ENCODE measurements at regions not wholly inside any gene's neighbourhood (a gene's known extent, or its start where the extent isn't known, plus 50 kb on each side); places are given as distances from the start of the nearest gene placed in this dataset.

DNA sequence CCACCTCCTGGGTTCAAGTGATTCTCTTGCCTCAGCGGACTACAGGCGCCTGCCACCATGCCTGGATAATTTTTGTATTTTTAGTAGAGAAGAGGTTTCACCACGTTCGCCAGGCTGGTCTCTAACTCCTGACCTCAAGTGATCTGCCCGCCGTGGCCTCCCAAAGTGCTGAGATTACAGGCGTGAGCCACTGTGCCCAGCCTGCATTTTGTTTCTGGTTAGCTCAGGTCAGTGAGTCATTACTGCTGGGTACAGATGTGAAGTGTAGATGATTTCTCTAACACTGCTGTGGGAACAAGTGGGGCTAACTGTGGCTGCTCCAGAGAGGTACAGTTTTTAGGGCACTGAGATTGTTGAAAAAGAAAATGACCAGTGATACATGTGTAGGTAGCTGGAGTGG is 188.6 kb downstream of the PRL start:
- H3K4me3 ChIP-seq (ENCODE audit: low read depth in 1 of 2, low read length in 2 of 2), result no peak overlapping the region
- no peaks in the 10 kb centered on the region for H3K4me1 ChIP-seq (ENCODE audit: control insufficient read depth in 1 of 2, insufficient read depth in 2 of 2, low read length in 2 of 2)
- no peaks in the 10 kb centered on the region for H3K36me3 ChIP-seq (ENCODE audit: control insufficient read depth in 1 of 2, insufficient read depth in 2 of 2, low read length in 2 of 2)
- no peaks in the 10 kb centered on the region for H3K9me3 ChIP-seq (ENCODE audit: control insufficient read depth in 1 of 2, low read length in 2 of 2)
- H3K27me3 ChIP-seq (ENCODE audit: low read depth, low read length), result no peaks in the 10 kb centered on the region
- no peak overlapping the region for H3K27ac ChIP-seq (ENCODE audit: low read length)

- peaks cover 0 to 6% of the 10 kb centered on the region in 2 donors for H3K36me3 ChIP-seq (ENCODE audit: control insufficient read depth in 1 of 2, insufficient read depth in 2 of 2, low read length in 2 of 2)
- no peak overlapping the region for H3K27ac ChIP-seq (ENCODE audit: low read length)
Observed at GRCh38 chr6:22110061-22110460, 186.8 kb downstream of the PRL start.

GRCh38 chr6:22112461-22112860 is 184.4 kb downstream of the PRL start:
- Histone ChIP-seq H3K27me3 (ENCODE audit: low read depth, low read length) (no peaks in the 10 kb centered on the region), H3K9me3 (ENCODE audit: control insufficient read depth in 1 of 2, low read length in 2 of 2) (no peaks in the 10 kb centered on the region), H3K27ac (ENCODE audit: low read length) (no peak overlapping the region), H3K36me3 (ENCODE audit: control insufficient read depth in 1 of 2, insufficient read depth in 2 of 2, low read length in 2 of 2) (peaks cover 0 to 6% of the 10 kb centered on the region in 2 donors), H3K4me3 (ENCODE audit: low read depth in 1 of 2, low read length in 2 of 2) (no peak overlapping the region), H3K4me1 (ENCODE audit: control insufficient read depth in 1 of 2, insufficient read depth in 2 of 2, low read length in 2 of 2) (no peaks in the 10 kb centered on the region)

More at GRCh38 chr6:22110061-22110460, 186.8 kb downstream of the PRL start:
- Histone ChIP-seq H3K9me3 (ENCODE audit: control insufficient read depth in 1 of 2, low read length in 2 of 2) (no peaks in the 10 kb centered on the region), H3K27me3 (ENCODE audit: low read depth, low read length) (no peaks in the 10 kb centered on the region), H3K4me1 (ENCODE audit: control insufficient read depth in 1 of 2, insufficient read depth in 2 of 2, low read length in 2 of 2) (no peaks in the 10 kb centered on the region), H3K4me3 (ENCODE audit: low read depth in 1 of 2, low read length in 2 of 2) (no peak overlapping the region)

DNA sequence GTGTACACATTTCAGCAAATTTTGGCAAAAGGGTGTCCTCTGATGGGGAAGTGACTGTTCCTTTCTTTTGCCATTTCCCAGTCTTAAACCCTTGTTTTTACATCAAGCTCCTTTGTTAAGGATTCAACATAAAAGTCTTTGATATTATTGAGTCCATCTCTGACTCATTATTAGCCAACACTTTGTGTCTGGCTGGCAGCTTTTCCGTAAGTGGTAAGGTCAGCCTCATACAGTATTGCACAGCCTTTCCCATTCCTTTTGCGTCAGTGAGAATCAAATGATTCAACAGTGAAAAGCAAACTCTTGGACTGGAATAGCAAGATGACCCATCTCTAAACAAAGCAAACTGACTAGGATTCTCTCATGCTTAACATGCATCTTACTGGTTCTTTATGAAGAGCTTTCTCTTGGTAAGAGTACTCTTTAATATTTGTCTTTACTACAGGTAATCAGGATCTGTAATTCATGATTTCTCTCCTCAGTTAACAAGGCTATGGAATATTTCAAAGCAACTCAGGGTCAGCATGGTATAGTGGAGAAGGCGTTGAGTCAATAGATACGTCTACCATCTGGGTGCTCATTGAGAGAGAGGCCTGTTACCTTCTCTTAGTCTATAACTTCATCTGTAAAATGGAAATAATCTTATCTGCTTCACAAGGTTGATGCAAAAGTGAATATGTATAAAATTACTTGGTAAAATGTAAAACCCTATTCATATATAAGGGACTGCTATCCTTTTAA is 183.6 kb downstream of the PRL start:
- Histone ChIP-seq H3K27ac (ENCODE audit: low read length) (no peak overlapping the region), H3K4me3 (ENCODE audit: low read depth in 1 of 2, low read length in 2 of 2) (no peak overlapping the region), H3K4me1 (ENCODE audit: control insufficient read depth in 1 of 2, insufficient read depth in 2 of 2, low read length in 2 of 2) (no peaks in the 10 kb centered on the region), H3K27me3 (ENCODE audit: low read depth, low read length) (no peaks in the 10 kb centered on the region), H3K9me3 (ENCODE audit: control insufficient read depth in 1 of 2, low read length in 2 of 2) (no peaks in the 10 kb centered on the region), H3K36me3 (ENCODE audit: control insufficient read depth in 1 of 2, insufficient read depth in 2 of 2, low read length in 2 of 2) (peaks cover 0 to 6% of the 10 kb centered on the region in 2 donors)

GRCh38 chr6:22115559-22115958 is 181.3 kb downstream of the PRL start:
- H3K27ac ChIP-seq (ENCODE audit: low read length), result no peak overlapping the region
- no peak overlapping the region for H3K4me3 ChIP-seq (ENCODE audit: low read depth in 1 of 2, low read length in 2 of 2)
- H3K4me1 ChIP-seq (ENCODE audit: control insufficient read depth in 1 of 2, insufficient read depth in 2 of 2, low read length in 2 of 2), result no peaks in the 10 kb centered on the region
- no peaks in the 10 kb centered on the region for H3K9me3 ChIP-seq (ENCODE audit: control insufficient read depth in 1 of 2, low read length in 2 of 2)
- H3K36me3 ChIP-seq (ENCODE audit: control insufficient read depth in 1 of 2, insufficient read depth in 2 of 2, low read length in 2 of 2), result peaks cover 0 to 6% of the 10 kb centered on the region in 2 donors
- H3K27me3 ChIP-seq (ENCODE audit: low read depth, low read length), result no peaks in the 10 kb centered on the region

DNA sequence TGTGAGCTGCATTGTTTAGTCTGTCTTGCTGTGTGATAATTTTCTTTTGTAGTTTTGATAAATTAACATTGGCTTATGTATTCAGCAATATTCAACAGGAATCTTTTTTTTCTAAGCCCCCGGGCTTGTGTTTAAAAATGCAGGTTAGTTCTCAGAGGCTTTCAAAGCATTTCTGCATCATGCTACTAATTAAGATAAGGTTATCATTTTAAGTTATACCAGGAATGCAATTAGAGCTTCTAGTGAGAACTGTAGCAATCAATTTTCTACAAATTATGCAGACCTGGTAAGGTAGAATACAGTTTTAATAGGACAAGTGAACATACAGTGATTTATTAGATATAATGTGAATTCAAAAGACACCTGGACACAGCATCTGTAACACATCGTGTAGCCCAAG is 179.2 kb downstream of the PRL start:
- Histone ChIP-seq H3K27me3 (ENCODE audit: low read depth, low read length) (no peaks in the 10 kb centered on the region), H3K27ac (ENCODE audit: low read length) (no peak overlapping the region), H3K4me1 (ENCODE audit: control insufficient read depth in 1 of 2, insufficient read depth in 2 of 2, low read length in 2 of 2) (no peaks in the 10 kb centered on the region), H3K4me3 (ENCODE audit: low read depth in 1 of 2, low read length in 2 of 2) (no peak overlapping the region), H3K9me3 (ENCODE audit: control insufficient read depth in 1 of 2, low read length in 2 of 2) (no peaks in the 10 kb centered on the region), H3K36me3 (ENCODE audit: control insufficient read depth in 1 of 2, insufficient read depth in 2 of 2, low read length in 2 of 2) (peaks cover 0 to 6% of the 10 kb centered on the region in 2 donors)

GRCh38 chr6:22119500-22119899 is 177.3 kb downstream of the PRL start:
- Histone ChIP-seq H3K4me1 (ENCODE audit: control insufficient read depth in 1 of 2, insufficient read depth in 2 of 2, low read length in 2 of 2) (no peaks in the 10 kb centered on the region), H3K9me3 (ENCODE audit: control insufficient read depth in 1 of 2, low read length in 2 of 2) (no peaks in the 10 kb centered on the region), H3K27me3 (ENCODE audit: low read depth, low read length) (no peaks in the 10 kb centered on the region), H3K4me3 (ENCODE audit: low read depth in 1 of 2, low read length in 2 of 2) (no peak overlapping the region), H3K36me3 (ENCODE audit: control insufficient read depth in 1 of 2, insufficient read depth in 2 of 2, low read length in 2 of 2) (no peaks in the 10 kb centered on the region), H3K27ac (ENCODE audit: low read length) (no peak overlapping the region)

- Histone ChIP-seq H3K4me1 (ENCODE audit: control insufficient read depth in 1 of 2, insufficient read depth in 2 of 2, low read length in 2 of 2) (no peaks in the 10 kb centered on the region), H3K36me3 (ENCODE audit: control insufficient read depth in 1 of 2, insufficient read depth in 2 of 2, low read length in 2 of 2) (no peaks in the 10 kb centered on the region), H3K4me3 (ENCODE audit: low read depth in 1 of 2, low read length in 2 of 2) (no peak overlapping the region), H3K9me3 (ENCODE audit: control insufficient read depth in 1 of 2, low read length in 2 of 2) (peaks cover 0 to 3% of the 10 kb centered on the region in 2 donors), H3K27ac (ENCODE audit: low read length) (no peak overlapping the region), H3K27me3 (ENCODE audit: low read depth, low read length) (no peaks in the 10 kb centered on the region)
Observed at GRCh38 chr6:22124756-22125155, 172.1 kb downstream of the PRL start.

DNA sequence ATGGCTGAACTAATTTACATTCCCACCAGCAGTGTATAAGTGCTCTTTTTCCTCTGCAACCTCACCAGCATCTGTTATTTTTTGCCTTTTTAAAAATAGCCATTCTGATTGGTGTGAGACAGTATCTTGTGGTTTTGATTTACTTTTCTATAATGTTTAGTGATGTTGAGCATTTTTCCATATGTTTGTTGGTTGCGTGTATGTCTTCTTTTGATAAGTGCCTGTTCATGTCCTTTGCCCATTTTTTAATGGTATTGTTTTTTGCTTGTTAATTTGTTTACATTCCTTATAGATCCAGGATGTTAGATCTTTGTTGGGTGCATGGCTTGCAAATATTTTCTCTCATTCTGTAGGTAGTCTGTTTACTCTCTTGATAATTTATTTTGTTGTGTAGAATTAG is 169.9 kb downstream of the PRL start:
- Histone ChIP-seq H3K4me1 (ENCODE audit: control insufficient read depth in 1 of 2, insufficient read depth in 2 of 2, low read length in 2 of 2) (no peaks in the 10 kb centered on the region), H3K36me3 (ENCODE audit: control insufficient read depth in 1 of 2, insufficient read depth in 2 of 2, low read length in 2 of 2) (no peaks in the 10 kb centered on the region), H3K27ac (ENCODE audit: low read length) (no peak overlapping the region), H3K27me3 (ENCODE audit: low read depth, low read length) (no peaks in the 10 kb centered on the region), H3K9me3 (ENCODE audit: control insufficient read depth in 1 of 2, low read length in 2 of 2) (peaks cover 0 to 3% of the 10 kb centered on the region in 2 donors), H3K4me3 (ENCODE audit: low read depth in 1 of 2, low read length in 2 of 2) (no peak overlapping the region)

GRCh38 chr6:22129751-22130150 is 167.1 kb downstream of the PRL start:
- H3K9me3 ChIP-seq (ENCODE audit: control insufficient read depth in 1 of 2, low read length in 2 of 2), result peaks cover 0 to 3% of the 10 kb centered on the region in 2 donors
- H3K27ac ChIP-seq (ENCODE audit: low read length), result no peak overlapping the region
- no peaks in the 10 kb centered on the region for H3K4me1 ChIP-seq (ENCODE audit: control insufficient read depth in 1 of 2, insufficient read depth in 2 of 2, low read length in 2 of 2)
- no peak overlapping the region for H3K4me3 ChIP-seq (ENCODE audit: low read depth in 1 of 2, low read length in 2 of 2)
- no peaks in the 10 kb centered on the region for H3K27me3 ChIP-seq (ENCODE audit: low read depth, low read length)
- no peaks in the 10 kb centered on the region for H3K36me3 ChIP-seq (ENCODE audit: control insufficient read depth in 1 of 2, insufficient read depth in 2 of 2, low read length in 2 of 2)

- Histone ChIP-seq H3K36me3 (ENCODE audit: control insufficient read depth in 1 of 2, insufficient read depth in 2 of 2, low read length in 2 of 2) (no peaks in the 10 kb centered on the region), H3K27ac (ENCODE audit: low read length) (no peak overlapping the region), H3K4me3 (ENCODE audit: low read depth in 1 of 2, low read length in 2 of 2) (no peak overlapping the region)
Observed at GRCh38 chr6:22132656-22133055, 164.2 kb downstream of the PRL start.

GRCh38 chr6:22133357-22133756 is 163.5 kb downstream of the PRL start:
- Histone ChIP-seq H3K27ac (ENCODE audit: low read length) (no peak overlapping the region), H3K4me3 (ENCODE audit: low read depth in 1 of 2, low read length in 2 of 2) (no peak overlapping the region), H3K4me1 (ENCODE audit: control insufficient read depth in 1 of 2, insufficient read depth in 2 of 2, low read length in 2 of 2) (no peaks in the 10 kb centered on the region), H3K9me3 (ENCODE audit: control insufficient read depth in 1 of 2, low read length in 2 of 2) (no peaks in the 10 kb centered on the region), H3K27me3 (ENCODE audit: low read depth, low read length) (no peaks in the 10 kb centered on the region), H3K36me3 (ENCODE audit: control insufficient read depth in 1 of 2, insufficient read depth in 2 of 2, low read length in 2 of 2) (no peaks in the 10 kb centered on the region)

More at GRCh38 chr6:22132656-22133055, 164.2 kb downstream of the PRL start:
- Histone ChIP-seq H3K4me1 (ENCODE audit: control insufficient read depth in 1 of 2, insufficient read depth in 2 of 2, low read length in 2 of 2) (no peaks in the 10 kb centered on the region), H3K9me3 (ENCODE audit: control insufficient read depth in 1 of 2, low read length in 2 of 2) (peaks cover 0 to under 1% of the 10 kb centered on the region in 2 donors), H3K27me3 (ENCODE audit: low read depth, low read length) (no peaks in the 10 kb centered on the region)
